ENCODE measurements at regions not wholly inside any gene's neighbourhood (a gene's known extent, or its start where the extent isn't known, plus 50 kb on each side); places are given as distances from the start of the nearest gene placed in this dataset.

DNA sequence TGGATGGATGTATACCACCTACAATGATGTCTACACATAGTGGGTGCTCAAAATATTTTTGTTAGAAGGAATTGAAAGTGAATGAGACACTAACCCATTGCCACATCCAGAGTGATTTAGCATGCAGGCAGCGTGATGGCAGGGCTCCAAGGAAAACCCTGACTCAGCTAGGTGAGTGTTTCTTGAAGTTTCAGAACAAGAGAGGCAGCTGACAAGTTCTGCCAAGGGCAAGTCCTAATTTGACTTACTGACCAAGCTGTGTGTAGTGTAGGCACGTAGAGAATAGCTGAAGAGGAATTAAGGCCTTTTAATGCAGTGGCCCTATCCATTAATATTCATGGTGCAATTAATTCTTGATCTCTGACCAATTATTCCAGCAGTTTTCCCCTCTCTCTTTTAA lies 107.8 kb upstream of the ATP10B start:
- WGBS (ENCODE audit: low lambda C conversion rate) = 2% methylated on average over 2 of the region's 2 CpGs
- POLR2A ChIA-PET = no interaction called here

More for the DNA sequence above, 107.8 kb upstream of the ATP10B start:
- no peak for DNase-seq
- no peaks in the 10 kb centered on the region for H3F3A ChIP-seq (replicated peaks; ENCODE audit: insufficient read depth)
- no peak overlapping the region for H2AFZ ChIP-seq (ENCODE audit: low read depth)
- H3K9me3 ChIP-seq = no peaks in the 10 kb centered on the region
- H3K9ac ChIP-seq = no peak overlapping the region
- H3K27ac ChIP-seq (ENCODE audit: low read depth in 2 of 2, low read length in 1 of 2) = no peak overlapping the region
- no peak overlapping the region for H3K4me2 ChIP-seq
- no peaks in the 10 kb centered on the region for H4K20me1 ChIP-seq (ENCODE audit: insufficient read depth)
- no peak overlapping the region for H3K4me3 ChIP-seq (ENCODE audit: low read depth in 2 of 2, low read length in 1 of 2)
- no peaks in the 10 kb centered on the region for H3K27me3 ChIP-seq (ENCODE audit: insufficient read depth)
- TF ChIP-seq, protein P1, sequence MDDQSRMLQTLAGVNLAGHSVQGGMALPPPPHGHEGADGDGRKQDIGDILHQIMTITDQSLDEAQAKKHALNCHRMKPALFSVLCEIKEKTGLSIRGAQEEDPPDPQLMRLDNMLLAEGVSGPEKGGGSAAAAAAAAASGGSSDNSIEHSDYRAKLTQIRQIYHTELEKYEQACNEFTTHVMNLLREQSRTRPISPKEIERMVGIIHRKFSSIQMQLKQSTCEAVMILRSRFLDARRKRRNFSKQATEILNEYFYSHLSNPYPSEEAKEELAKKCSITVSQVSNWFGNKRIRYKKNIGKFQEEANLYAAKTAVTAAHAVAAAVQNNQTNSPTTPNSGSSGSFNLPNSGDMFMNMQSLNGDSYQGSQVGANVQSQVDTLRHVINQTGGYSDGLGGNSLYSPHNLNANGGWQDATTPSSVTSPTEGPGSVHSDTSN (IDR thresholded peaks at IDR 0.05) = no peak
- TF ChIP-seq, protein P2, sequence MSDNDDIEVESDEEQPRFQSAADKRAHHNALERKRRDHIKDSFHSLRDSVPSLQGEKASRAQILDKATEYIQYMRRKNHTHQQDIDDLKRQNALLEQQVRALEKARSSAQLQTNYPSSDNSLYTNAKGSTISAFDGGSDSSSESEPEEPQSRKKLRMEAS (IDR thresholded peaks at IDR 0.05; ENCODE audit: low read depth) = no peak
- TF ChIP-seq TEAD4 (IDR thresholded peaks at IDR 0.05; ENCODE audit: borderline replicate concordance, insufficient read depth) = no peak
- TF ChIP-seq NFIC (IDR thresholded peaks at IDR 0.05; ENCODE audit: borderline replicate concordance) = no peak
- TF ChIP-seq MXI1 (IDR thresholded peaks at IDR 0.05; ENCODE audit: low read depth, low read length) = no peak
- no peak for TF ChIP-seq TCF12 (IDR thresholded peaks at IDR 0.05)
- TF ChIP-seq GATA2 (CRISPR knock-in tag; IDR thresholded peaks at IDR 0.05) = no peak
- no peak for TF ChIP-seq RXRA (IDR thresholded peaks at IDR 0.05; ENCODE audit: borderline replicate concordance, low read depth)
- TF ChIP-seq TAF1 (IDR thresholded peaks at IDR 0.05; ENCODE audit: borderline replicate concordance, low read depth, low read length) = no peak
- TF ChIP-seq, protein P3, sequence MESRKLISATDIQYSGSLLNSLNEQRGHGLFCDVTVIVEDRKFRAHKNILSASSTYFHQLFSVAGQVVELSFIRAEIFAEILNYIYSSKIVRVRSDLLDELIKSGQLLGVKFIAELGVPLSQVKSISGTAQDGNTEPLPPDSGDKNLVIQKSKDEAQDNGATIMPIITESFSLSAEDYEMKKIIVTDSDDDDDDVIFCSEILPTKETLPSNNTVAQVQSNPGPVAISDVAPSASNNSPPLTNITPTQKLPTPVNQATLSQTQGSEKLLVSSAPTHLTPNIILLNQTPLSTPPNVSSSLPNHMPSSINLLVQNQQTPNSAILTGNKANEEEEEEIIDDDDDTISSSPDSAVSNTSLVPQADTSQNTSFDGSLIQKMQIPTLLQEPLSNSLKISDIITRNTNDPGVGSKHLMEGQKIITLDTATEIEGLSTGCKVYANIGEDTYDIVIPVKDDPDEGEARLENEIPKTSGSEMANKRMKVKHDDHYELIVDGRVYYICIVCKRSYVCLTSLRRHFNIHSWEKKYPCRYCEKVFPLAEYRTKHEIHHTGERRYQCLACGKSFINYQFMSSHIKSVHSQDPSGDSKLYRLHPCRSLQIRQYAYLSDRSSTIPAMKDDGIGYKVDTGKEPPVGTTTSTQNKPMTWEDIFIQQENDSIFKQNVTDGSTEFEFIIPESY (IDR thresholded peaks at IDR 0.05; ENCODE audit: borderline replicate concordance, low read depth) = no peak
- no peak for TF ChIP-seq FOSL2 (IDR thresholded peaks at IDR 0.05; ENCODE audit: borderline replicate concordance, low read depth)
- no peak for TF ChIP-seq POLR2AphosphoS5 (IDR thresholded peaks at IDR 0.05; ENCODE audit: low read depth, low read length)
- TF ChIP-seq GABPA (IDR thresholded peaks at IDR 0.05; ENCODE audit: low read depth) = no peak
- TF ChIP-seq, protein P4, sequence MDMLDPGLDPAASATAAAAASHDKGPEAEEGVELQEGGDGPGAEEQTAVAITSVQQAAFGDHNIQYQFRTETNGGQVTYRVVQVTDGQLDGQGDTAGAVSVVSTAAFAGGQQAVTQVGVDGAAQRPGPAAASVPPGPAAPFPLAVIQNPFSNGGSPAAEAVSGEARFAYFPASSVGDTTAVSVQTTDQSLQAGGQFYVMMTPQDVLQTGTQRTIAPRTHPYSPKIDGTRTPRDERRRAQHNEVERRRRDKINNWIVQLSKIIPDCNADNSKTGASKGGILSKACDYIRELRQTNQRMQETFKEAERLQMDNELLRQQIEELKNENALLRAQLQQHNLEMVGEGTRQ (IDR thresholded peaks at IDR 0.05; ENCODE audit: borderline replicate concordance, low read depth, low read length) = no peak
- TF ChIP-seq, protein P5, sequence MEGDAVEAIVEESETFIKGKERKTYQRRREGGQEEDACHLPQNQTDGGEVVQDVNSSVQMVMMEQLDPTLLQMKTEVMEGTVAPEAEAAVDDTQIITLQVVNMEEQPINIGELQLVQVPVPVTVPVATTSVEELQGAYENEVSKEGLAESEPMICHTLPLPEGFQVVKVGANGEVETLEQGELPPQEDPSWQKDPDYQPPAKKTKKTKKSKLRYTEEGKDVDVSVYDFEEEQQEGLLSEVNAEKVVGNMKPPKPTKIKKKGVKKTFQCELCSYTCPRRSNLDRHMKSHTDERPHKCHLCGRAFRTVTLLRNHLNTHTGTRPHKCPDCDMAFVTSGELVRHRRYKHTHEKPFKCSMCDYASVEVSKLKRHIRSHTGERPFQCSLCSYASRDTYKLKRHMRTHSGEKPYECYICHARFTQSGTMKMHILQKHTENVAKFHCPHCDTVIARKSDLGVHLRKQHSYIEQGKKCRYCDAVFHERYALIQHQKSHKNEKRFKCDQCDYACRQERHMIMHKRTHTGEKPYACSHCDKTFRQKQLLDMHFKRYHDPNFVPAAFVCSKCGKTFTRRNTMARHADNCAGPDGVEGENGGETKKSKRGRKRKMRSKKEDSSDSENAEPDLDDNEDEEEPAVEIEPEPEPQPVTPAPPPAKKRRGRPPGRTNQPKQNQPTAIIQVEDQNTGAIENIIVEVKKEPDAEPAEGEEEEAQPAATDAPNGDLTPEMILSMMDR (IDR thresholded peaks at IDR 0.05) = no peak
- TF ChIP-seq FOXM1 (IDR thresholded peaks at IDR 0.05; ENCODE audit: low read depth) = no peak
- TF ChIP-seq, protein P6, sequence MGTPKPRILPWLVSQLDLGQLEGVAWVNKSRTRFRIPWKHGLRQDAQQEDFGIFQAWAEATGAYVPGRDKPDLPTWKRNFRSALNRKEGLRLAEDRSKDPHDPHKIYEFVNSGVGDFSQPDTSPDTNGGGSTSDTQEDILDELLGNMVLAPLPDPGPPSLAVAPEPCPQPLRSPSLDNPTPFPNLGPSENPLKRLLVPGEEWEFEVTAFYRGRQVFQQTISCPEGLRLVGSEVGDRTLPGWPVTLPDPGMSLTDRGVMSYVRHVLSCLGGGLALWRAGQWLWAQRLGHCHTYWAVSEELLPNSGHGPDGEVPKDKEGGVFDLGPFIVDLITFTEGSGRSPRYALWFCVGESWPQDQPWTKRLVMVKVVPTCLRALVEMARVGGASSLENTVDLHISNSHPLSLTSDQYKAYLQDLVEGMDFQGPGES (IDR thresholded peaks at IDR 0.05; ENCODE audit: low read depth, low read length) = no peak
- no peak for TF ChIP-seq YY1 (IDR thresholded peaks at IDR 0.05; ENCODE audit: low read depth)
- no peak for TF ChIP-seq RAD21 (IDR thresholded peaks at IDR 0.05; ENCODE audit: low read length)
- CTCF ChIA-PET = no interaction called here
- no peaks in the 10 kb centered on the region for H3K36me3 ChIP-seq (replicated peaks in 1 of 2; ENCODE audit: control insufficient read depth in 1 of 2, insufficient read depth in 2 of 2, low read length in 1 of 2)
- H3K79me2 ChIP-seq (ENCODE audit: insufficient read depth) = no peaks in the 10 kb centered on the region
- no peaks in the 10 kb centered on the region for H3K9me2 ChIP-seq
- H3K4me1 ChIP-seq (ENCODE audit: control insufficient read depth in 1 of 2, insufficient read depth in 2 of 2, low read depth in 1 of 2, low read length in 1 of 2) = no peaks in the 10 kb centered on the region

Measured in SK-N-SH (cell line).